HFFc6 (cell line): ENCODE measurements at regions not wholly inside any gene's neighbourhood (a gene's known extent, or its start where the extent isn't known, plus 50 kb on each side); places are given as distances from the start of the nearest gene placed in this dataset.
"Not testable (repeated sequence)": the region's sequence is repeated elsewhere in the genome, so short reads cannot be mapped to it uniquely, and the experiment has no call there.

Experiments
- DNase-seq: peaks from one replicate; pipeline ENCODE4 v3.0.0-alpha.2; 2018
- H3K27ac Mint-ChIP-seq: 2 replicates; pipeline ENCODE4 v1.8.0; 2020; ENCODE audit warnings: mild to moderate bottlenecking, mixed read lengths
- H3K27me3 Mint-ChIP-seq: 2 replicates; pipeline ENCODE4 v1.8.0; 2021; ENCODE audit warnings: mild to moderate bottlenecking, moderate library complexity, mixed read lengths; ENCODE audit not compliant: insufficient read depth
- H3K36me3 Mint-ChIP-seq: 2 replicates; pipeline ENCODE4 v1.8.0; 2021; ENCODE audit warnings: low read depth, mixed read lengths
- H3K4me1 Mint-ChIP-seq: 2 replicates; pipeline ENCODE4 v1.8.0; 2020; ENCODE audit warnings: low read depth, mixed read lengths
- H3K4me3 Mint-ChIP-seq: 2 replicates; pipeline ENCODE4 v1.8.0; 2020; ENCODE audit warnings: mild to moderate bottlenecking, moderate library complexity, mixed read lengths
- H3K9me3 Mint-ChIP-seq: 2 replicates; pipeline ENCODE4 v1.8.0; 2020; ENCODE audit warnings: mild to moderate bottlenecking, mixed read lengths
- TF ChIP-seq, protein P1 (sequence below): fragments of 200-600 bp; sonication (generic); IDR thresholded peaks from 2 replicates; pipeline ENCODE4 v1.5.0; 2021; ENCODE audit warnings: antibody characterized with exemption, mild to moderate bottlenecking

DNA sequence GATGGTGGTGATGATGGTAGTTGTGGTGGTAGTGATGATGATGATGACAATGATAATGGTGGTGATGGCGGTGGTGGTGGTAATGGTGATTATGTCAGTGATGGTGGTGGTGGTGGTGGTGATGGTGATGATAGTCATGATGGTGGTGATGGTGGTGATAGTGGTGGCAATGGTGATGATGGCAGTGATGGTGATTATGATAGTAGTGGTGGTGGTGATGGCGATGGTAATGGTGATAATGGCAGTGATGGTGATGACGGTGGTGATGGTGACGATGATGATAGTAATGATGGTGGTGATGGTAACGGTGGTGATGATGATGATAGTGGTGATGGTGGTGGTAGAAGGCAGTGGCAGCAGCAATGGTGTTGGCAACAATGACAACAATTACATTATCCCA lies 55.3 kb downstream of the RBFOX3 start:
- Mint-ChIP-seq H3K36me3 (no peaks in the 10 kb centered on the region), H3K4me3 (no peak overlapping the region), H3K9me3 (peaks cover 27% of the 10 kb centered on the region), H3K4me1 (no peaks in the 10 kb centered on the region), H3K27me3 (peaks cover 6% of the 10 kb centered on the region), H3K27ac (no peak overlapping the region)
- DNase-seq, result no peak
- TF ChIP-seq, protein P1, sequence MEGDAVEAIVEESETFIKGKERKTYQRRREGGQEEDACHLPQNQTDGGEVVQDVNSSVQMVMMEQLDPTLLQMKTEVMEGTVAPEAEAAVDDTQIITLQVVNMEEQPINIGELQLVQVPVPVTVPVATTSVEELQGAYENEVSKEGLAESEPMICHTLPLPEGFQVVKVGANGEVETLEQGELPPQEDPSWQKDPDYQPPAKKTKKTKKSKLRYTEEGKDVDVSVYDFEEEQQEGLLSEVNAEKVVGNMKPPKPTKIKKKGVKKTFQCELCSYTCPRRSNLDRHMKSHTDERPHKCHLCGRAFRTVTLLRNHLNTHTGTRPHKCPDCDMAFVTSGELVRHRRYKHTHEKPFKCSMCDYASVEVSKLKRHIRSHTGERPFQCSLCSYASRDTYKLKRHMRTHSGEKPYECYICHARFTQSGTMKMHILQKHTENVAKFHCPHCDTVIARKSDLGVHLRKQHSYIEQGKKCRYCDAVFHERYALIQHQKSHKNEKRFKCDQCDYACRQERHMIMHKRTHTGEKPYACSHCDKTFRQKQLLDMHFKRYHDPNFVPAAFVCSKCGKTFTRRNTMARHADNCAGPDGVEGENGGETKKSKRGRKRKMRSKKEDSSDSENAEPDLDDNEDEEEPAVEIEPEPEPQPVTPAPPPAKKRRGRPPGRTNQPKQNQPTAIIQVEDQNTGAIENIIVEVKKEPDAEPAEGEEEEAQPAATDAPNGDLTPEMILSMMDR, result no peak

DNA sequence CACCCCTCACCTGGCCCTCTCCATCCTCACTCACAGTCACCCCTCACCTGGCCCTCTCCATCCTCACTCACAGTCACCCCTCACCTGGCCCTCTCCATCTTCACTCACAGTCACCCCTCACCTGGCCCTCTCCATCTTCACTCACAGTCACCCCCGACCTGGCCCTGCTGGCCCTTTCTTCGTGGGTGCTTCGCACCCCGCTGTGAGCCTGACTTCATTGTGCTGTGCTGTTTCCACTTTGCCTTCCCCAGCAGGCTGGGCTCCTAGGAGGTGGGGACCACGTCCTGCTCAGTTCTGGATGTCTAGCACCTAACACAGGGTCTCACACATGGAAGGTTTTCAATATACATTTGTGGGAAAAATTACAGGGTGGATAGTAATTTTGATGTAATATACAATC lies 56.5 kb downstream of the RBFOX3 start:
- H3K9me3 Mint-ChIP-seq, result peaks cover 35% of the 10 kb centered on the region
- H3K4me3 Mint-ChIP-seq, H3K27ac Mint-ChIP-seq, H3K27me3 Mint-ChIP-seq, H3K36me3 Mint-ChIP-seq, H3K4me1 Mint-ChIP-seq, DNase-seq: not testable (repeated sequence)

DNA sequence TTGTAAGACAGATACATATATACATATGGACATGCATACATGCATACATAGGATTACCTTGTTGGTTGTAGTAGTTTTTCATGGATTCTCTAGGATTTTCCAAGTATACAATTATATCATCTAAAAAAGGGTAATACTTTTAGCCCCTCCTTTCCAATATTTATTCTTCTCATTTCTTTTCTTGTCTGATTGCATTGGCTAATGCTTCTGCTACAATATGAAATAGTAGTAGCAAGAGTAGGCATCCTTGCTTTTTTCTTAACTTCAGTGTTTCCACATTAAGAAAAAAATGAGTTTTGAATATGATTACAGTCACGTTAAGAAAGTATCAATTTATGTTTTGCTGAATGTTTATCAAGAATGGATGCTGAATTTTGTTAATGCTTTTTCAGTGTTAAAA lies 58.0 kb downstream of the RBFOX3 start:
- H3K4me1 Mint-ChIP-seq, result no peaks in the 10 kb centered on the region
- H3K9me3 Mint-ChIP-seq, result peaks cover 23% of the 10 kb centered on the region
- H3K36me3 Mint-ChIP-seq, result peaks cover 7% of the 10 kb centered on the region
- no peak for DNase-seq
- TF ChIP-seq, protein P1, result no peak
- peaks cover 2% of the 10 kb centered on the region; the same call in 1 of the 2 replicates for H3K27me3 Mint-ChIP-seq
- no peak overlapping the region for H3K4me3 Mint-ChIP-seq
- H3K27ac Mint-ChIP-seq, result no peak overlapping the region

DNA sequence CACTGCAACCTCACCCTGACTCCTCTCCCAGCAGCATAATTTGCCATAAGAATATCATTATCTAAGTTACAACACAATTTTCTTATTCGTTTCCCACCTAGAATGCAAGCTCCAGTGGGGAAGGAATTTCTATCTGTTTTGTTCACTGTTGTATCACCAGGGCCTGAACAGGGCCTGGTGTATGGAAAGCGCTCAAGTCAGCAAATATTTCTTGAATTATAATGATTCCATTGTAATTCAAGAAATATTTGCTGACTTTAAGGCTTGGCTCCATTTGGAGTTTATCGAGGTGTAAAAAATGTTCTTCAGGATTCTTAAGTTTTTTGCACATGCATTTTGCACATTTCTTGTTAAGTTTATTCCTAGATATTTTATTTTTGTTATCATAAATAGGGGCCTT lies 58.4 kb downstream of the RBFOX3 start:
- DNase-seq, result no peak
- Mint-ChIP-seq H3K4me3 (no peak overlapping the region), H3K9me3 (peaks cover 20% of the 10 kb centered on the region), H3K36me3 (peaks cover 7% of the 10 kb centered on the region), H3K4me1 (no peaks in the 10 kb centered on the region), H3K27ac (no peak overlapping the region), H3K27me3 (no peaks in the 10 kb centered on the region; the same call in 1 of the 2 replicates)
- TF ChIP-seq, protein P1, result no peak

DNA sequence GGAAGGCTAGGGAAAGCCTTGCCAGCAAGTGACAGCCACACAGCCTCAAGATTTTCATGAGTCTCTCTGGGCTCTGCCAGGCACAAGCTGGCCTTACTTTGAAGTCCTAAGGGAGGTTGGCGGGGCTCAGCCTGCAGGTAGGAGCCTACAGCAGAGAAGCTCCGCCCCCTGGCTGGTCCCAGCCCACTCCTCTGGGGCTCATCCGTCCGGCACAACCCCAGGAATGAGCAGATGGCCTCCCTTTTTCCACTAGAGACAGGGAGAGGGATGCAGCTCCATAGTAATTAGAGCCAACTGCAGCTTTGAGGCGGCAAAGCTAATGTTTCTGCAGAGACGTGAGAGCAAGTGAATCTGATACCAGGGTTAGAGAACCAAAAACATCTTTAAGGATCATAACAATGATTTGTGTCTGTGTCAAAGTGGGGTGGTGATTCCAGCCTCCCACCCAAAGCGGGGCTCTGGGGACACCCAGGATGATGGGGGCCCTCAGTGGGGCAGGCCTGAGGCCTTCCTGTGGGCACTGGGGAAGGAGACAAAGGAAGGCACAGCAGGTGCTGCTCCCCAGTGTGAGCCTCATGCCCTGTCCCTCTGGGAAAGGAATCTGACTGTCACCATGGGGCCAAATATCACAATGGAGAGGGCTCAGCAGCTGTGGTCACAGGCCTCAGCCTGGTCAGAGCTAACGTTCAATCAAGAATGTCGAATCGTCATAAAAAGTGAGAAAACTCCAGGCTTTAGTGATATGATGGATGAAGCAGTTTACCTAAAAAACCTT lies 61.5 kb downstream of the RBFOX3 start:
- DNase-seq, result no peak
- no peak overlapping the region for H3K27ac Mint-ChIP-seq
- H3K9me3 Mint-ChIP-seq, result peaks cover 28% of the 10 kb centered on the region
- no peaks in the 10 kb centered on the region for H3K4me1 Mint-ChIP-seq
- no peaks in the 10 kb centered on the region; the same call in 1 of the 2 replicates for H3K27me3 Mint-ChIP-seq
- H3K4me3 Mint-ChIP-seq, result no peak overlapping the region
- TF ChIP-seq, protein P1, result no peak
- H3K36me3 Mint-ChIP-seq, result peaks cover 7% of the 10 kb centered on the region

DNA sequence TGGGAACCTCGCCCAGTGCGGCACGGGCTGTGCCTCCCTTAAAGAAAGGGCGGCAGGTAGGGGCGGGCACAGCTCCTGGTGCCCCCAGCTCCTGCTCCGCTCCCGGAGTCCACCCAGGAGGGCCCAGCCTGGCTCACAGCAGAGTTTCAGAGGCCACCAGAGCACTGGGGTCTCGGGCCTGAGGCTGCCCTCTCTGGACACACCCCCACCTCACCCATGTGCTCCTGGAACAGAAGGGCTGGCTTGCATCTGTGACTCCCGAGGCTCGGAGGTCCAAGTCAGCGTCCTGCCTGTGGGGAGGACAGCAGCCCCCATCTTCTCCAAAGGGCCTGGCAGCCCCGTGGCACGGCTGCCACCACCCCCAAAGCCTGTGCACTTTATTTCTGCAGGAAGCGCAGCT lies 62.7 kb downstream of the RBFOX3 start:
- H3K9me3 Mint-ChIP-seq, result peaks cover 37% of the 10 kb centered on the region

More for the DNA sequence above, 62.7 kb downstream of the RBFOX3 start:
- Mint-ChIP-seq H3K27ac (no peak overlapping the region), H3K4me3 (no peak overlapping the region), H3K36me3 (peaks cover 7% of the 10 kb centered on the region), H3K27me3 (no peaks in the 10 kb centered on the region; the same call in 1 of the 2 replicates), H3K4me1 (no peaks in the 10 kb centered on the region)
- no peak for DNase-seq
- TF ChIP-seq, protein P1, result no peak
